HG03565 (cell line): ENCODE measurements at regions not wholly inside any gene's neighbourhood (a gene's known extent, or its start where the extent isn't known, plus 50 kb on each side); places are given as distances from the start of the nearest gene placed in this dataset.
A peak's percentile ranks its signal among the peaks of the same experiment; 100 is the strongest.

Experiments used
- ATAC-seq: cut with Tn5 transposase; IDR thresholded peaks from one replicate; pipeline ENCODE4 v1.9.1; 2021; ENCODE audit warnings: mild to moderate bottlenecking, moderate library complexity; ENCODE audit not compliant: unreplicated experiment

- ATAC-seq = peak; percentile 94
These were observed 497.6 kb downstream of the GADD45G start for GRCh38 chr9:90102292-90102901.

- ATAC-seq = no peak
These were observed 499.0 kb downstream of the GADD45G start for GRCh38 chr9:90103771-90104170.

GRCh38 chr9:90105773-90106172, 501.0 kb downstream of the GADD45G start:
- ATAC-seq = no peak

GRCh38 chr9:90107040-90107725, 502.4 kb downstream of the GADD45G start:
- ATAC-seq = no peak

- ATAC-seq = no peak
These were observed 503.2 kb downstream of the GADD45G start for GRCh38 chr9:90107726-90108655.

- no peak for ATAC-seq
These were observed 508.0 kb downstream of the GADD45G start for GRCh38 chr9:90112788-90113187.

GRCh38 chr9:90114641-90115425, 510.0 kb downstream of the GADD45G start:
- ATAC-seq = no peak

- ATAC-seq = no peak
These were observed 517.0 kb downstream of the GADD45G start for GRCh38 chr9:90121762-90122161.

- no peak for ATAC-seq
These were observed 517.7 kb downstream of the DIRAS2 start for GRCh38 chr9:90124961-90125360.

- no peak for ATAC-seq
These were observed 514.7 kb downstream of the DIRAS2 start for GRCh38 chr9:90127923-90128322.

GRCh38 chr9:90128587-90129190, 513.9 kb downstream of the DIRAS2 start:
- no peak for ATAC-seq

GRCh38 chr9:90129446-90129845, 513.2 kb downstream of the DIRAS2 start:
- no peak for ATAC-seq

GRCh38 chr9:90131568-90131967, 511.1 kb downstream of the DIRAS2 start:
- ATAC-seq = no peak

GRCh38 chr9:90132866-90133265, 509.8 kb downstream of the DIRAS2 start:
- no peak for ATAC-seq

GRCh38 chr9:90137801-90138200, 504.8 kb downstream of the DIRAS2 start:
- no peak for ATAC-seq

- ATAC-seq = no peak
These were observed 502.3 kb downstream of the DIRAS2 start for GRCh38 chr9:90140131-90140818.

- no peak for ATAC-seq
These were observed 500.9 kb downstream of the DIRAS2 start for GRCh38 chr9:90141723-90142122.

- no peak for ATAC-seq
These were observed 500.0 kb downstream of the DIRAS2 start for GRCh38 chr9:90142580-90142979.

GRCh38 chr9:90147426-90147825, 495.2 kb downstream of the DIRAS2 start:
- no peak for ATAC-seq

GRCh38 chr9:90156318-90156717, 486.3 kb downstream of the DIRAS2 start:
- ATAC-seq = no peak
